SK-N-SH treated with all-trans-retinoic acid at 6 μM for 48 hours (cell line): ENCODE measurements at regions not wholly inside any gene's neighbourhood (a gene's known extent, or its start where the extent isn't known, plus 50 kb on each side); places are given as distances from the start of the nearest gene placed in this dataset.
"Not testable (repeated sequence)": the region's sequence is repeated elsewhere in the genome, so short reads cannot be mapped to it uniquely, and the experiment has no call there.

Experiments
- ATAC-seq: fragments of 200-7000 bp; cut with Tn5 transposase; 3 replicates; pipeline ENCODE4 v1.9.1; 2020; ENCODE audit warnings: mild to moderate bottlenecking, moderate library complexity
- ARNTL ChIP-seq: fragments of 450-650 bp; formaldehyde crosslinking; IDR thresholded peaks from 2 replicates; pipeline ENCODE4 v1.5.0; 2020; ENCODE audit warnings: low read depth, mild to moderate bottlenecking, moderate library complexity, borderline replicate concordance
- CSDC2 ChIP-seq: fragments of 250-450 bp; sonication (Bioruptor Pico); IDR thresholded peaks from 2 replicates; pipeline ENCODE4 v1.5.0; 2020; ENCODE audit warnings: mild to moderate bottlenecking, moderate library complexity
- GLIS3 ChIP-seq: fragments of 250-450 bp; sonication (Bioruptor Pico); IDR thresholded peaks from 2 replicates; pipeline ENCODE4 v1.5.0; 2020; ENCODE audit warnings: mild to moderate bottlenecking, moderate library complexity
- PPARA ChIP-seq: fragments of 250-450 bp; sonication (Bioruptor Pico); IDR thresholded peaks from 2 replicates; pipeline ENCODE4 v1.5.0; 2020; ENCODE audit warnings: mild to moderate bottlenecking, borderline replicate concordance
- RARB ChIP-seq: fragments of 250-450 bp; sonication (Bioruptor Pico); IDR thresholded peaks from 2 replicates; pipeline ENCODE4 v1.8.0; 2021; ENCODE audit warnings: mild to moderate bottlenecking, moderate library complexity
- SNAI2 ChIP-seq: fragments of 250-450 bp; sonication (Bioruptor Pico); IDR thresholded peaks from 2 replicates; pipeline ENCODE4 v1.5.0; 2020; ENCODE audit warnings: mild to moderate bottlenecking, moderate library complexity
- TCF4 ChIP-seq: fragments of 250-450 bp; sonication (Bioruptor Pico); IDR thresholded peaks from 2 replicates; pipeline ENCODE4 v1.8.0; 2021; ENCODE audit warnings: mild to moderate bottlenecking, moderate library complexity, borderline replicate concordance
- TOX ChIP-seq: fragments of 250-450 bp; sonication (Bioruptor Pico); IDR thresholded peaks from 2 replicates; pipeline ENCODE4 v1.8.0; 2021; ENCODE audit warnings: mild to moderate bottlenecking, moderate library complexity, borderline replicate concordance
- ZC3H10 ChIP-seq: fragments of 250-450 bp; sonication (Bioruptor Pico); IDR thresholded peaks from 2 replicates; pipeline ENCODE4 v1.5.1; 2021; ENCODE audit warnings: mild to moderate bottlenecking, moderate library complexity
- ZFP3 ChIP-seq: fragments of 250-450 bp; sonication (Bioruptor Pico); IDR thresholded peaks from 2 replicates; pipeline ENCODE4 v1.5.0; 2020; ENCODE audit warnings: mild to moderate bottlenecking, moderate library complexity
- ZFP30 ChIP-seq: fragments of 450-650 bp; formaldehyde crosslinking; IDR thresholded peaks from 2 replicates; pipeline ENCODE4 v1.5.0; 2022; ENCODE audit warnings: mild to moderate bottlenecking, moderate library complexity
- ZNF565 ChIP-seq: fragments of 450-650 bp; formaldehyde crosslinking; conservative IDR thresholded peaks from 2 replicates; pipeline ENCODE4 v1.5.0; 2020; ENCODE audit warnings: low read depth, mild to moderate bottlenecking, moderate library complexity
- ZNF70 ChIP-seq: fragments of 450-650 bp; formaldehyde crosslinking; IDR thresholded peaks from 2 replicates; pipeline ENCODE4 v1.5.0; 2020; ENCODE audit warnings: mild to moderate bottlenecking, moderate library complexity
- ZNF8 ChIP-seq: fragments of 450-650 bp; formaldehyde crosslinking; IDR thresholded peaks from 2 replicates; pipeline ENCODE4 v1.5.0; 2020; ENCODE audit warnings: mild to moderate bottlenecking, moderate library complexity
- TF ChIP-seq, protein P1 (sequence below): fragments of 250-450 bp; sonication (Bioruptor Pico); IDR thresholded peaks from 2 replicates; pipeline ENCODE4 v1.5.0; 2020; ENCODE audit warnings: mild to moderate bottlenecking, moderate library complexity
- TF ChIP-seq, protein P2 (sequence below): fragments of 250-450 bp; sonication (Bioruptor Pico); IDR thresholded peaks from 2 replicates; pipeline ENCODE4 v1.5.1; 2021; ENCODE audit warnings: mild to moderate bottlenecking, moderate library complexity
- TF ChIP-seq, protein P3 (sequence below): fragments of 250-450 bp; sonication (Bioruptor Pico); IDR thresholded peaks from 2 replicates; pipeline ENCODE4 v1.8.0; 2020; ENCODE audit warnings: mild to moderate bottlenecking, moderate library complexity, borderline replicate concordance

DNA sequence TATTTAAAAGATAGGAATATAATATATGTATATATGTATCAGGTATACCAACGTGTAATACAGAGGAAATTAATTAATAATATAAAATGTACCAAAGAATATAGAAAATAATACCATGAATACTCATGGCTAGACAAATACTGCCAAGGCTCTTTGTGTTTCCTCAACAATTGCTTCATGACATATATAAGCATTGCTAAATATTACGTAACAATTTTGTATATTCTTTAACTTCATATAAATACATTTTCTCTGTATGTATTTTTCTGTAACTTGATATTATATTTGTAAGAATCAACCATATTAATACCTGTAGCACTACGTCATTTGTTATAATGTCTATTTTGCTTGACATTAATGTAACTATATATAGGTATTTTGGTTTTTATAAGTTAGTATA is 104.0 kb downstream of the CEP44 start (continued):
- TF ChIP-seq, protein P1, sequence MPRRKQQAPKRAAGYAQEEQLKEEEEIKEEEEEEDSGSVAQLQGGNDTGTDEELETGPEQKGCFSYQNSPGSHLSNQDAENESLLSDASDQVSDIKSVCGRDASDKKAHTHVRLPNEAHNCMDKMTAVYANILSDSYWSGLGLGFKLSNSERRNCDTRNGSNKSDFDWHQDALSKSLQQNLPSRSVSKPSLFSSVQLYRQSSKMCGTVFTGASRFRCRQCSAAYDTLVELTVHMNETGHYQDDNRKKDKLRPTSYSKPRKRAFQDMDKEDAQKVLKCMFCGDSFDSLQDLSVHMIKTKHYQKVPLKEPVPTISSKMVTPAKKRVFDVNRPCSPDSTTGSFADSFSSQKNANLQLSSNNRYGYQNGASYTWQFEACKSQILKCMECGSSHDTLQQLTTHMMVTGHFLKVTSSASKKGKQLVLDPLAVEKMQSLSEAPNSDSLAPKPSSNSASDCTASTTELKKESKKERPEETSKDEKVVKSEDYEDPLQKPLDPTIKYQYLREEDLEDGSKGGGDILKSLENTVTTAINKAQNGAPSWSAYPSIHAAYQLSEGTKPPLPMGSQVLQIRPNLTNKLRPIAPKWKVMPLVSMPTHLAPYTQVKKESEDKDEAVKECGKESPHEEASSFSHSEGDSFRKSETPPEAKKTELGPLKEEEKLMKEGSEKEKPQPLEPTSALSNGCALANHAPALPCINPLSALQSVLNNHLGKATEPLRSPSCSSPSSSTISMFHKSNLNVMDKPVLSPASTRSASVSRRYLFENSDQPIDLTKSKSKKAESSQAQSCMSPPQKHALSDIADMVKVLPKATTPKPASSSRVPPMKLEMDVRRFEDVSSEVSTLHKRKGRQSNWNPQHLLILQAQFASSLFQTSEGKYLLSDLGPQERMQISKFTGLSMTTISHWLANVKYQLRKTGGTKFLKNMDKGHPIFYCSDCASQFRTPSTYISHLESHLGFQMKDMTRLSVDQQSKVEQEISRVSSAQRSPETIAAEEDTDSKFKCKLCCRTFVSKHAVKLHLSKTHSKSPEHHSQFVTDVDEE (CRISPR knock-in tag): no peak
- TF ChIP-seq SNAI2 (CRISPR knock-in tag): no peak
- no peak for TF ChIP-seq RARB (CRISPR knock-in tag)
- TF ChIP-seq ZNF565 (CRISPR knock-in tag): no peak
- TF ChIP-seq, protein P2, sequence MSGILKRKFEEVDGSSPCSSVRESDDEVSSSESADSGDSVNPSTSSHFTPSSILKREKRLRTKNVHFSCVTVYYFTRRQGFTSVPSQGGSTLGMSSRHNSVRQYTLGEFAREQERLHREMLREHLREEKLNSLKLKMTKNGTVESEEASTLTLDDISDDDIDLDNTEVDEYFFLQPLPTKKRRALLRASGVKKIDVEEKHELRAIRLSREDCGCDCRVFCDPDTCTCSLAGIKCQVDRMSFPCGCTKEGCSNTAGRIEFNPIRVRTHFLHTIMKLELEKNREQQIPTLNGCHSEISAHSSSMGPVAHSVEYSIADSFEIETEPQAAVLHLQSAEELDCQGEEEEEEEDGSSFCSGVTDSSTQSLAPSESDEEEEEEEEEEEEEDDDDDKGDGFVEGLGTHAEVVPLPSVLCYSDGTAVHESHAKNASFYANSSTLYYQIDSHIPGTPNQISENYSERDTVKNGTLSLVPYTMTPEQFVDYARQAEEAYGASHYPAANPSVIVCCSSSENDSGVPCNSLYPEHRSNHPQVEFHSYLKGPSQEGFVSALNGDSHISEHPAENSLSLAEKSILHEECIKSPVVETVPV: no peak
- no peak for TF ChIP-seq ZC3H10
- no peak for TF ChIP-seq ZFP30
- TF ChIP-seq GLIS3 (CRISPR knock-in tag): no peak
- TF ChIP-seq TOX (CRISPR knock-in tag): no peak
- TF ChIP-seq ZFP3 (CRISPR knock-in tag): no peak
- no peak for TF ChIP-seq ARNTL (CRISPR knock-in tag)
- no peak for TF ChIP-seq ZNF70 (CRISPR knock-in tag)

DNA sequence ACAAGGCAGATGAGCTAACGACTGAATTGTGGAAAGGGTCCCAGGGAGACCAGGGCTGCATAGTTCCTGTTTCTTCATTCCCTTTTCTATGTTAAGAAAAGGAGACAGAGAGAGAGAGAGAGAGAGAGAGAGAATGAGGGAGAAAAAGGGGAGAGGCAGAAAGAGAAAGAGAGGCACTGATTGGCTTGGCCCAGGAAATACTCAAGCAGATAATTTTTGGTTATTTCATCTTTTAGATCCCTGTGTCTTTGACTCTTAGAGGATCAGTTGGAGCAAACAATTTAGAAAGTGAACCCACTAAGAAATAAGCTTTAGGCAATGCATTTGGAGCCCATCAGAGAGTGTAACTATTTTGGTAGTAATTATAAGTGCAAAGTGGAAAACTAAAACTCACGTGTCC is 103.4 kb downstream of the CEP44 start:
- no peak for TF ChIP-seq ZFP30
- no peak for ATAC-seq

DNA sequence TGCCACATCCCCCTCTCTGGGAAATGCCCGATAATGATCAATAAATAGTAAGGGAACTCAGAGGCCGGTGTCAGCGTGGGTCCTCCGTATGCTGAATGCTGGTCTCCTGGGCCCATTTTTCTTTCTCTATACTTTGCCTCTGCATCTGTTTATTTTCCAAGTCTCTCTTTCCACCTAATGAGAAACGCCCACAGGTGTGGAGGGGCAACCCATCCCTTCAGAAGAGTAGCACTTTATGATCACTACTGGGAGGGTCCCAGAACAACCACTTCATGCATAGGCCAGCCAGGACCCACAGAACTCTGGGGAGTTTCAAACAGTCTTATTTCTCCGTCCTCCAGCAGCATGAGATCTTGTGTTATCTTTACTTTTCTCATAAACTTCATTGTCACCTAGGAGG is 100.1 kb downstream of the CEP44 start:
- TF ChIP-seq PPARA: no peak
- TF ChIP-seq, protein P1 (CRISPR knock-in tag): no peak
- TF ChIP-seq, protein P3, sequence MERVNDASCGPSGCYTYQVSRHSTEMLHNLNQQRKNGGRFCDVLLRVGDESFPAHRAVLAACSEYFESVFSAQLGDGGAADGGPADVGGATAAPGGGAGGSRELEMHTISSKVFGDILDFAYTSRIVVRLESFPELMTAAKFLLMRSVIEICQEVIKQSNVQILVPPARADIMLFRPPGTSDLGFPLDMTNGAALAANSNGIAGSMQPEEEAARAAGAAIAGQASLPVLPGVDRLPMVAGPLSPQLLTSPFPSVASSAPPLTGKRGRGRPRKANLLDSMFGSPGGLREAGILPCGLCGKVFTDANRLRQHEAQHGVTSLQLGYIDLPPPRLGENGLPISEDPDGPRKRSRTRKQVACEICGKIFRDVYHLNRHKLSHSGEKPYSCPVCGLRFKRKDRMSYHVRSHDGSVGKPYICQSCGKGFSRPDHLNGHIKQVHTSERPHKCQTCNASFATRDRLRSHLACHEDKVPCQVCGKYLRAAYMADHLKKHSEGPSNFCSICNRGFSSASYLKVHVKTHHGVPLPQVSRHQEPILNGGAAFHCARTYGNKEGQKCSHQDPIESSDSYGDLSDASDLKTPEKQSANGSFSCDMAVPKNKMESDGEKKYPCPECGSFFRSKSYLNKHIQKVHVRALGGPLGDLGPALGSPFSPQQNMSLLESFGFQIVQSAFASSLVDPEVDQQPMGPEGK: no peak
- no peak for TF ChIP-seq RARB (CRISPR knock-in tag)
- TF ChIP-seq ZFP3 (CRISPR knock-in tag): no peak
- no peak for TF ChIP-seq CSDC2 (CRISPR knock-in tag)
- no peak for TF ChIP-seq TCF4 (CRISPR knock-in tag)
- TF ChIP-seq ZNF8 (CRISPR knock-in tag): no peak
- no peak for TF ChIP-seq ARNTL (CRISPR knock-in tag)
- ATAC-seq: no peak

DNA sequence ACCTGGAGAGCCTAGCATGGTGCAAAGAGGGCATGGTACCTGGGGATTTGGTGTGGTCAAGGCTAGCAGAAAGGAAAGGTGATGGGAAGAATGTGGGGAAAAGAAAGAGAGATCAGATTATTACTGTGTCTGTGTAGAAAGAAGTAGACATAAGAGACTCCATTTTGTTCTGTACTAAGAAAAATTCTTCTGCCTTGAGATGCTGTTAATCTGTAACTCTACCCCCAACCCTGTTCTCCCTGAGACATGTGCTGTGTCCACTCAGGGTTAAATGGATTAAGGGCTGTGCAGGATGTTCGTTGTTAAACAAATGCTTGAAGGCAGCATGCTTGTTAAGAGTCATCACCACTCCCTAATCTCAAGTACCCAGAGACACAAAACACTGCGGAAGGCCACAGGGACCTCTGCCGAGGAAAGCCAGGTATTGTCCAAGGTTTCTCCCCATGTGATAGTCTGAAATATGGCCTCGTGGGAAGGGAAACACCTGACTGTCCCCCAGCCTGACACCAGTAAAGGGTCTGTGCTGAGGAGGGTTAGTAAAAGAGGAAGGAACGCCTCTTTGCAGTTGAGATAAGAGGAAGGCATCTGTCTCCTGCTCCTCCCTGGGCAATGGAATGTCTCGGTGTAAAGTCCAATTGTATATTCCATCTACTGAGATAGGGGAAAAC is 99.4 kb downstream of the CEP44 start:
- not testable (repeated sequence) for ATAC-seq
